ENCODE measurements at regions not wholly inside any gene's neighbourhood (a gene's known extent, or its start where the extent isn't known, plus 50 kb on each side); places are given as distances from the start of the nearest gene placed in this dataset.

- no peak for TF ChIP-seq CTCF (conservative IDR thresholded peaks at IDR 0.05)
- no peak for TF ChIP-seq EZH2 (IDR thresholded peaks at IDR 0.05; ENCODE audit: low read depth)
Observed at GRCh38 chr7:106812027-106812643, 52.9 kb upstream of the PIK3CG start.
